ENCODE measurements at regions not wholly inside any gene's neighbourhood (a gene's known extent, or its start where the extent isn't known, plus 50 kb on each side); places are given as distances from the start of the nearest gene placed in this dataset.

DNA sequence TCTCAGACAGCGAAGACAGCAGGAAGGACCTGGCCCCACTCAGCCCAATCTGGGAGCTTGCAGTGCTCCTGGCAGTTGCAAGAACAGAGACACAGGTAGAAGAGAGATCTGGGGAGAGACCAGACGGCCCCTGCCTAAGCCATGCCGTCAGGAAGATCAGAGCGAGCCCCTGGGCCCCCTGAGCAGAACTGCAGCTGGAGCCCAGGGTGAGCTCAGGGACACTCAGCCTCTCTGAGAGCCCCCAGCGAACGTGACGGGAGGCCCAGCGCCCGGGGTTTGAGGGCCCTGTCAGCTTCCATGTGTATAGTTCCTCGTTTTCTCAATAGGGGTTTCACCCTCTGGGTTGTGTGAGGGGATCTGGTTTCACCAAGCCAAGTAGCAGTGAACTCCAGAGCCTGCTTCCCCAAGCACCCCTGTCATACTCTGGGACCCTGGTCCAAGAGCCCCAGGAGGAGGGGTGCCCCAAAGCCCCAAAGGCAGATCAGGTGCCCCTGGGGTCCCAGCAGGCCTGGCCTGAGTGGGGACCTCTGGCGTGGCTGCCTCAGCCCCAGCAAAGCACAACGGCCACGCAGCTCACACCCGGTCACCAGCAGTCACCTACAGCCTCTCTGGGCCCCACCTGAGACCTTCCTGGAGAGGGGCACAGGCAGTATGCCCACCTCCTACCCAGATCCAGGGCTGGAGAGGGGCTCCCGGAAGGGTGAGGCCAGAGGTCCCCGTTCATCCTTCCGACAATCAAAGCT is 431.3 kb upstream of the MYT1L start:
- no peak overlapping the region for H3K4me3 Mint-ChIP-seq
- no peaks in the 10 kb centered on the region for H3K4me1 Mint-ChIP-seq
- H3K36me3 Mint-ChIP-seq, result no peaks in the 10 kb centered on the region
- ATAC-seq (no peak), DNase-seq (no peak)
- intact Hi-C loops (cut with micrococcal nuclease), result no loop called here
- no peak overlapping the region for H3K4me3 ChIP-seq (ENCODE audit: low read length)
- TF ChIP-seq, protein P1, sequence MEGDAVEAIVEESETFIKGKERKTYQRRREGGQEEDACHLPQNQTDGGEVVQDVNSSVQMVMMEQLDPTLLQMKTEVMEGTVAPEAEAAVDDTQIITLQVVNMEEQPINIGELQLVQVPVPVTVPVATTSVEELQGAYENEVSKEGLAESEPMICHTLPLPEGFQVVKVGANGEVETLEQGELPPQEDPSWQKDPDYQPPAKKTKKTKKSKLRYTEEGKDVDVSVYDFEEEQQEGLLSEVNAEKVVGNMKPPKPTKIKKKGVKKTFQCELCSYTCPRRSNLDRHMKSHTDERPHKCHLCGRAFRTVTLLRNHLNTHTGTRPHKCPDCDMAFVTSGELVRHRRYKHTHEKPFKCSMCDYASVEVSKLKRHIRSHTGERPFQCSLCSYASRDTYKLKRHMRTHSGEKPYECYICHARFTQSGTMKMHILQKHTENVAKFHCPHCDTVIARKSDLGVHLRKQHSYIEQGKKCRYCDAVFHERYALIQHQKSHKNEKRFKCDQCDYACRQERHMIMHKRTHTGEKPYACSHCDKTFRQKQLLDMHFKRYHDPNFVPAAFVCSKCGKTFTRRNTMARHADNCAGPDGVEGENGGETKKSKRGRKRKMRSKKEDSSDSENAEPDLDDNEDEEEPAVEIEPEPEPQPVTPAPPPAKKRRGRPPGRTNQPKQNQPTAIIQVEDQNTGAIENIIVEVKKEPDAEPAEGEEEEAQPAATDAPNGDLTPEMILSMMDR (IDR thresholded peaks at IDR 0.05), result no peak
- H3K27ac ChIP-seq (ENCODE audit: low read length), result no peak overlapping the region
- H3K9me3 Mint-ChIP-seq, result no peaks in the 10 kb centered on the region
- no peaks in the 10 kb centered on the region for H3K9me3 ChIP-seq (ENCODE audit: control insufficient read depth, insufficient read depth, low read length)
- no peaks in the 10 kb centered on the region for H3K36me3 ChIP-seq (ENCODE audit: control insufficient read depth, insufficient read depth, low read length)
- WGBS (ENCODE audit: insufficient coverage), result 75% methylated on average over 17 of the region's 17 CpGs
- no peaks in the 10 kb centered on the region for H3K27me3 Mint-ChIP-seq (ENCODE audit: low read depth in 2 of 2)
- no peak overlapping the region for H3K27ac Mint-ChIP-seq
- no peaks in the 10 kb centered on the region for H3K27me3 ChIP-seq (ENCODE audit: control insufficient read depth, insufficient read depth, low read length)
- no peaks in the 10 kb centered on the region for H3K4me1 ChIP-seq (ENCODE audit: control insufficient read depth, insufficient read depth, low read length)

DNA sequence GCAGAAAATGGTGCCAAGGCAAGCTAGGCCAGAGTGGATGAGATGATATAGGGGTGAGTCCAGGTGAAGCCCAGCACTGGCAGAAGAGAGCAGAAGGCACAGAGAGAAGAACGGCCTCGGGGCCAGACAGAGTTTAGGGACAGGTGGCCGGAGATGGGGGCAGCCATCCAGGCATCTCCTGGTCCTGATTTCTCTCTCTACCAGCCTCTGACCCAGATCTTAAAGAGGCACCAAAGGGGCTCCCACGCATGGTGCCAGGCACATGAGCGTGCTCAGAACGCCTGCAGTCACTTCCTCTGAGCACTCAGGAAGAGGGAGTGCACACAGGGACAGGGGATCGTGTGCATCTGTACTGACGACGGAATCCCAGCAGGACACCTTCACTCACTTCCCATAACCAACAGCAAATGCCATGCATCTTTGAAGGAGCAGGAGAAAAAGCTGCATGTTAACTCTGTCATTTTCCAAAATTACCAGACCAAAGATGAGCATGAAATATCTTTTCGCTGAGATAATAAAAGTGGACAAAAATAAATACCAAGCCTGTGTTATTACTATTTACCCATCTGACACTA is 427.8 kb upstream of the MYT1L start:
- no peaks in the 10 kb centered on the region for H3K4me1 ChIP-seq (ENCODE audit: control insufficient read depth, insufficient read depth, low read length)
- no peaks in the 10 kb centered on the region for H3K9me3 Mint-ChIP-seq
- H3K27me3 ChIP-seq (ENCODE audit: control insufficient read depth, insufficient read depth, low read length), result no peaks in the 10 kb centered on the region
- TF ChIP-seq, protein P1 (IDR thresholded peaks at IDR 0.05), result no peak
- H3K4me3 Mint-ChIP-seq, result no peak overlapping the region
- H3K9me3 ChIP-seq (ENCODE audit: control insufficient read depth, insufficient read depth, low read length), result no peaks in the 10 kb centered on the region
- H3K27me3 Mint-ChIP-seq (ENCODE audit: low read depth in 2 of 2), result no peaks in the 10 kb centered on the region
- H3K27ac ChIP-seq (ENCODE audit: low read length), result no peak overlapping the region
- no peak for DNase-seq
- H3K4me1 Mint-ChIP-seq, result no peaks in the 10 kb centered on the region
- H3K27ac Mint-ChIP-seq, result no peak overlapping the region
- intact Hi-C loops (cut with micrococcal nuclease), result no loop called here
- no peak for ATAC-seq
- H3K36me3 ChIP-seq (ENCODE audit: control insufficient read depth, insufficient read depth, low read length), result no peaks in the 10 kb centered on the region
- WGBS (ENCODE audit: insufficient coverage), result 81% methylated on average over 9 of the region's 10 CpGs
- H3K36me3 Mint-ChIP-seq, result no peaks in the 10 kb centered on the region
- H3K4me3 ChIP-seq (ENCODE audit: low read length), result no peak overlapping the region

DNA sequence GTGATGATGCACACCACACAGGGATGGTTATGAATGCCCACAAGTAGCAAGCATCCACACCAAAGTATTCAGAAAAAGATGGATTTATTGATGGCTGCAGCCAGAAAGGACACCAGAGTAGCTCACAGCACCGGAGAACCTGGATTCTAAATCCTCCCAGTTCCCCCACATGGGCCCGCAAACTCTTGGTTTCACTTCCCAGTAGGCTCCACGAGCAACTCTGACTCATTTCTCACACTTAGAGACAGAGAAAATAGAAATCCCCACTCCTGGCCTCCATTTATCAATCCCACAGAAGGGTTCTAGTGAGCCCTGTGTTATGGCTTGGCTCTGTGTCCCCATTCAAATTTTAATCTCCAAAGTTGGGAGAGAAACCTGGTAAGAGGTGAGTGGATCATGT is 426.7 kb upstream of the MYT1L start:
- no peak for DNase-seq
- Mint-ChIP-seq H3K27me3 (ENCODE audit: low read depth in 2 of 2) (no peaks in the 10 kb centered on the region), H3K4me3 (no peak overlapping the region), H3K27ac (no peak overlapping the region), H3K36me3 (no peaks in the 10 kb centered on the region), H3K4me1 (no peaks in the 10 kb centered on the region), H3K9me3 (no peaks in the 10 kb centered on the region)
- Histone ChIP-seq H3K36me3 (ENCODE audit: control insufficient read depth, insufficient read depth, low read length) (no peaks in the 10 kb centered on the region), H3K4me1 (ENCODE audit: control insufficient read depth, insufficient read depth, low read length) (no peaks in the 10 kb centered on the region), H3K9me3 (ENCODE audit: control insufficient read depth, insufficient read depth, low read length) (no peaks in the 10 kb centered on the region), H3K4me3 (ENCODE audit: low read length) (no peak overlapping the region), H3K27me3 (ENCODE audit: control insufficient read depth, insufficient read depth, low read length) (no peaks in the 10 kb centered on the region), H3K27ac (ENCODE audit: low read length) (no peak overlapping the region)
- no peak for ATAC-seq
- intact Hi-C loops (cut with micrococcal nuclease), result no loop called here
- TF ChIP-seq, protein P1 (IDR thresholded peaks at IDR 0.05), result no peak
- WGBS (ENCODE audit: insufficient coverage), result 59% methylated on average over 3 of the region's 3 CpGs

DNA sequence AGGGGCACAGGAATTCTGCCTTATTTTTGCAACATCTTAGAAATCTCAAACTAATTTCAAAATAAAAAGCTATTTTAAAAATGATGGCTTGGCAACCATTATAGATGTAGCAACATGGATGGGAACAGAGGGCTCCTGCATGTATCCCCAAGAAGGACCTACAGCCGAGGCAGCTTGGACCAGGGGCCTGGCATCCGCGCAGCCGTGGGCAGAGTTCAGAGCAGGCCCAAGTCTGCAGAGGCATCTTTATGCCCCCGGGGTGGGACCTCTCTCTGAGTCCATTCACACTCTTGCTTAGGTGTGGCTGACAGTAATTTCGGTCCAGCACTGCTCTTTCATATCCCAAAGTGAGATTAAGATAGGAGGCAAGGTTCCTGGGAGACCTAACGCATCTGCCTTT is 425.8 kb upstream of the MYT1L start:
- TF ChIP-seq, protein P1 (IDR thresholded peaks at IDR 0.05), result no peak

More for the DNA sequence above, 425.8 kb upstream of the MYT1L start:
- ATAC-seq (no peak), DNase-seq (no peak)
- Histone ChIP-seq H3K9me3 (ENCODE audit: control insufficient read depth, insufficient read depth, low read length) (no peaks in the 10 kb centered on the region), H3K27me3 (ENCODE audit: control insufficient read depth, insufficient read depth, low read length) (no peaks in the 10 kb centered on the region), H3K27ac (ENCODE audit: low read length) (no peak overlapping the region), H3K36me3 (ENCODE audit: control insufficient read depth, insufficient read depth, low read length) (no peaks in the 10 kb centered on the region), H3K4me3 (ENCODE audit: low read length) (no peak overlapping the region), H3K4me1 (ENCODE audit: control insufficient read depth, insufficient read depth, low read length) (no peaks in the 10 kb centered on the region)
- WGBS (ENCODE audit: insufficient coverage), result 95% methylated on average over 7 of the region's 7 CpGs
- Mint-ChIP-seq H3K27me3 (ENCODE audit: low read depth in 2 of 2) (no peaks in the 10 kb centered on the region), H3K36me3 (no peaks in the 10 kb centered on the region), H3K4me3 (no peak overlapping the region), H3K4me1 (no peaks in the 10 kb centered on the region), H3K9me3 (no peaks in the 10 kb centered on the region), H3K27ac (no peak overlapping the region)
- intact Hi-C loops (cut with micrococcal nuclease), result no loop called here
